PFSK-1 (cell line): ENCODE measurements at regions not wholly inside any gene's neighbourhood (a gene's known extent, or its start where the extent isn't known, plus 50 kb on each side); places are given as distances from the start of the nearest gene placed in this dataset.

Experiments used
- FOXP2 ChIP-seq: optimal IDR thresholded peaks from 2 replicates; pipeline ENCODE3; 2011; ENCODE audit warnings: borderline replicate concordance, control low read depth, inconsistent platforms; ENCODE audit not compliant: insufficient read depth; ENCODE audit errors: extremely low read length, extremely low read depth
- POLR2AphosphoS5 ChIP-seq: IDR thresholded peaks from 2 replicates; pipeline ENCODE4 v1.6.1; 2012; ENCODE audit warnings: low read depth, mild to moderate bottlenecking, control low read depth, low read length, moderate library complexity
- SIN3A ChIP-seq: IDR thresholded peaks from 2 replicates; pipeline ENCODE4 v1.6.1; 2012; ENCODE audit warnings: mild to moderate bottlenecking, low read length, moderate library complexity, borderline replicate concordance; ENCODE audit not compliant: insufficient read depth
- TAF1 ChIP-seq: IDR thresholded peaks from 2 replicates; pipeline ENCODE4 v1.6.1; 2012; ENCODE audit warnings: low read length, control low read depth, borderline replicate concordance; ENCODE audit not compliant: insufficient read depth
- TF ChIP-seq, protein P1 (sequence below), 2 experiments: IDR thresholded peaks; 2 replicates each; pipeline versions ENCODE4 v1.6.1 to v1.8.0; 2011 to 2012; ENCODE audit warnings: low read depth in 2 of 2, low read length in 2 of 2, control low read depth in 1 of 2, inconsistent platforms in 1 of 2, mild to moderate bottlenecking in 1 of 2, moderate library complexity in 1 of 2; ENCODE audit not compliant: insufficient read depth in 1 of 2

DNA sequence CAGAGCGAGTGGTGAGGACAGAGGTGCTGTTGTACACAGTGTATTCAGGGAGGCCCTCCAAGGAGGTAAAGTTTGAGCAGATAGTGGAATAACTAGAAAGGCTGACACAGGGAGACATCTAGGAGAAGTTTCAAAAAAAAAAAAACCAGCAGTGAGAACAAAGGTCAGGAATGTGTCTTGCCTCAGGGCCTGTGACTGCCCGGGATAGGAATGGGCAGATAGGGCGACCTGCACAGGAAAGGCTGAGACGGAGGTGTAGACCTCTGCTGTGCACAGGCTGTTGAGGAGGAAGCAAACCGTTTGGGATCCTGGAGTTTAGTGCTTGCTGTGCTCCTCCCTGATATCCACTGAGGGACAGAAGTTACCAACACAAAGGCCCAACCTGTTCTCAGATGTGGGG lies 406.5 kb upstream of the B3GAT1 start:
- TF ChIP-seq SIN3A, result no peak
- no peak for TF ChIP-seq FOXP2
- TF ChIP-seq, protein P1, sequence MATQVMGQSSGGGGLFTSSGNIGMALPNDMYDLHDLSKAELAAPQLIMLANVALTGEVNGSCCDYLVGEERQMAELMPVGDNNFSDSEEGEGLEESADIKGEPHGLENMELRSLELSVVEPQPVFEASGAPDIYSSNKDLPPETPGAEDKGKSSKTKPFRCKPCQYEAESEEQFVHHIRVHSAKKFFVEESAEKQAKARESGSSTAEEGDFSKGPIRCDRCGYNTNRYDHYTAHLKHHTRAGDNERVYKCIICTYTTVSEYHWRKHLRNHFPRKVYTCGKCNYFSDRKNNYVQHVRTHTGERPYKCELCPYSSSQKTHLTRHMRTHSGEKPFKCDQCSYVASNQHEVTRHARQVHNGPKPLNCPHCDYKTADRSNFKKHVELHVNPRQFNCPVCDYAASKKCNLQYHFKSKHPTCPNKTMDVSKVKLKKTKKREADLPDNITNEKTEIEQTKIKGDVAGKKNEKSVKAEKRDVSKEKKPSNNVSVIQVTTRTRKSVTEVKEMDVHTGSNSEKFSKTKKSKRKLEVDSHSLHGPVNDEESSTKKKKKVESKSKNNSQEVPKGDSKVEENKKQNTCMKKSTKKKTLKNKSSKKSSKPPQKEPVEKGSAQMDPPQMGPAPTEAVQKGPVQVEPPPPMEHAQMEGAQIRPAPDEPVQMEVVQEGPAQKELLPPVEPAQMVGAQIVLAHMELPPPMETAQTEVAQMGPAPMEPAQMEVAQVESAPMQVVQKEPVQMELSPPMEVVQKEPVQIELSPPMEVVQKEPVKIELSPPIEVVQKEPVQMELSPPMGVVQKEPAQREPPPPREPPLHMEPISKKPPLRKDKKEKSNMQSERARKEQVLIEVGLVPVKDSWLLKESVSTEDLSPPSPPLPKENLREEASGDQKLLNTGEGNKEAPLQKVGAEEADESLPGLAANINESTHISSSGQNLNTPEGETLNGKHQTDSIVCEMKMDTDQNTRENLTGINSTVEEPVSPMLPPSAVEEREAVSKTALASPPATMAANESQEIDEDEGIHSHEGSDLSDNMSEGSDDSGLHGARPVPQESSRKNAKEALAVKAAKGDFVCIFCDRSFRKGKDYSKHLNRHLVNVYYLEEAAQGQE (IDR thresholded peaks at IDR 0.05; ENCODE audit: insufficient read depth in 1 of 2, low read depth in 2 of 2, low read length in 2 of 2), result no peak
- no peak for TF ChIP-seq TAF1
- TF ChIP-seq POLR2AphosphoS5, result no peak

GRCh38 chr11:134815404-134815803 lies 403.4 kb upstream of the B3GAT1 start:
- TF ChIP-seq, protein P1 (IDR thresholded peaks at IDR 0.05; ENCODE audit: insufficient read depth in 1 of 2, low read depth in 2 of 2, low read length in 2 of 2), result no peak
- TF ChIP-seq FOXP2 (no peak), POLR2AphosphoS5 (no peak)

- no peak for TF ChIP-seq POLR2AphosphoS5
- no peak for TF ChIP-seq FOXP2
- no peak for TF ChIP-seq TAF1
- TF ChIP-seq, protein P1 (IDR thresholded peaks at IDR 0.05; ENCODE audit: insufficient read depth in 1 of 2, low read depth in 2 of 2, low read length in 2 of 2), result no peak
- TF ChIP-seq SIN3A, result no peak
Observed at GRCh38 chr11:134807997-134808396, 396.0 kb upstream of the B3GAT1 start.

GRCh38 chr11:134802598-134802997 lies 390.6 kb upstream of the B3GAT1 start:
- TF ChIP-seq POLR2AphosphoS5 (no peak), SIN3A (no peak), FOXP2 (no peak), TAF1 (no peak)
- TF ChIP-seq, protein P1 (IDR thresholded peaks at IDR 0.05; ENCODE audit: insufficient read depth in 1 of 2, low read depth in 2 of 2, low read length in 2 of 2), result no peak

DNA sequence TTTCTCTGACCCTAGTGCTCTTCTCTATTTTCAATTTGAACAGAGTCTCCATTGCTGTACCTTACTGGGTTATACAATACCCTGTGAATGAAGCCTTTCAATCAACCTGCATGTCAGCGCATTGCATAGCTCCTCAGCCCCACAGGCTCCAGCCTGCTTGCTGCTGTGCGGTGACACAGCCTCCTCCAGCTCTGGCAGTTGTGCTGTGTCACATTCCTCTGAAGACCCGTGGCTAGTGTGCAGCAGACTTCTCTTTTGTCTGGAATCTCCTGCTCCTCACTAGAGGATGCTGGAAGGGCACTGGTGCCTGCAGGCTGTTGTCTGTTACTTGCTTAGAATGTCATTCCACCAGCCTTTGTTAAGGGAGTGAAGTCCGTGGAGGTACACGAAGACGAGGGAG lies 390.1 kb upstream of the B3GAT1 start:
- TF ChIP-seq SIN3A, result no peak

GRCh38 chr11:134801570-134801969 lies 389.5 kb upstream of the B3GAT1 start:
- TF ChIP-seq, protein P1 (IDR thresholded peaks at IDR 0.05; ENCODE audit: insufficient read depth in 1 of 2, low read depth in 2 of 2, low read length in 2 of 2), result no peak
- TF ChIP-seq SIN3A (no peak), TAF1 (no peak), FOXP2 (no peak), POLR2AphosphoS5 (no peak)
